IMR-90 (cell line): ENCODE measurements at regions not wholly inside any gene's neighbourhood (a gene's known extent, or its start where the extent isn't known, plus 50 kb on each side); places are given as distances from the start of the nearest gene placed in this dataset.

Experiments used
- ATAC-seq: fragments of 200-7000 bp; cut with Tn5 transposase; 2 replicates; pipeline ENCODE4 v1.9.1; 2020; ENCODE audit warnings: low read depth, mild to moderate bottlenecking, moderate library complexity
- BruUV-seq: library from RNA; stranded (reverse); fragments of 400-500 nt; replicated peaks from 2 replicates; lab custom pipeline; 2021; lab: Mats Ljungman, UMichigan
- CTCF ChIA-PET: fragments of 300-600 bp; formaldehyde crosslinking; extraction: SDS; loops from one replicate; lab custom pipeline; 2021; ENCODE audit warnings: antibody characterized with exemption; lab: Yijun Ruan, JAX
- POLR2A ChIA-PET: fragments of 300-600 bp; sonication (Branson Sonifier 250); formaldehyde crosslinking; loops from one replicate; lab custom pipeline; 2022; ENCODE audit warnings: antibody characterized with exemption; ENCODE audit not compliant: unreplicated experiment; lab: Charles Lee
- DNase-seq: peaks from one replicate; pipeline ENCODE4 v3.0.0; 2013
- H2AFZ ChIP-seq: replicated peaks from 2 replicates; pipeline ENCODE3; 2013; ENCODE audit warnings: low read length, mild to moderate bottlenecking; ENCODE audit not compliant: poor library complexity
- H2AK5ac ChIP-seq: 2 replicates; pipeline ENCODE4 v1.6.1; 2013; ENCODE audit warnings: low read depth, low read length, inconsistent platforms
- H2AK9ac ChIP-seq: replicated peaks from 2 replicates; pipeline ENCODE3; 2013; ENCODE audit warnings: mild to moderate bottlenecking, low read depth, low read length, moderate library complexity; ENCODE audit not compliant: poor library complexity
- H2BK120ac ChIP-seq: 2 replicates; pipeline ENCODE4 v1.6.1; 2013; ENCODE audit warnings: low read depth, low read length, inconsistent platforms
- H2BK15ac ChIP-seq: 3 replicates; pipeline ENCODE4 v1.6.1; 2013; ENCODE audit warnings: low read depth, low read length, inconsistent platforms
- H2BK20ac ChIP-seq: 2 replicates; pipeline ENCODE4 v1.6.1; 2013; ENCODE audit warnings: low read depth, mild to moderate bottlenecking, inconsistent platforms, low read length, moderate library complexity
- H2BK5ac ChIP-seq: 2 replicates; pipeline ENCODE4 v1.6.1; 2013; ENCODE audit warnings: mild to moderate bottlenecking, low read depth, low read length, inconsistent platforms; ENCODE audit not compliant: poor library complexity, severe bottlenecking
- H3K14ac ChIP-seq: replicated peaks from 2 replicates; pipeline ENCODE4 v1.6.1; 2013; ENCODE audit warnings: low read depth, low read length, inconsistent platforms
- H3K18ac ChIP-seq: 2 replicates; pipeline ENCODE4 v1.6.1; 2013; ENCODE audit warnings: low read depth, low read length, control low read depth
- H3K23ac ChIP-seq: 2 replicates; pipeline ENCODE4 v1.6.1; 2013; ENCODE audit warnings: low read depth, low read length, inconsistent platforms
- H3K27ac ChIP-seq: 2 replicates; pipeline ENCODE4 v1.5.1; 2013; ENCODE audit warnings: mild to moderate bottlenecking, control low read depth, low read length; ENCODE audit not compliant: insufficient read depth
- H3K27me3 ChIP-seq: 2 replicates; pipeline ENCODE4 v1.6.1; 2013; ENCODE audit warnings: low read length; ENCODE audit not compliant: control insufficient read depth, insufficient read depth
- H3K36me3 ChIP-seq: 2 replicates; pipeline ENCODE4 v1.6.1; 2013; ENCODE audit warnings: low read length, mixed read lengths; ENCODE audit not compliant: control insufficient read depth, insufficient read depth
- H3K4ac ChIP-seq: 2 replicates; pipeline ENCODE4 v1.6.1; 2013; ENCODE audit warnings: low read depth, low read length, inconsistent platforms
- H3K4me1 ChIP-seq: 2 replicates; pipeline ENCODE4 v1.6.1; 2013; ENCODE audit warnings: low read length, mixed read lengths; ENCODE audit not compliant: control insufficient read depth, insufficient read depth
- H3K4me2 ChIP-seq: 2 replicates; pipeline ENCODE4 v1.6.1; 2013; ENCODE audit warnings: low read depth, mild to moderate bottlenecking, control low read depth, low read length, moderate library complexity
- H3K4me3 ChIP-seq: 2 replicates; pipeline ENCODE4 v1.5.1; 2013; ENCODE audit warnings: low read depth, mild to moderate bottlenecking, control low read depth, low read length, moderate library complexity; ENCODE audit not compliant: insufficient read depth
- H3K56ac ChIP-seq: 2 replicates; pipeline ENCODE4 v1.6.1; 2013; ENCODE audit warnings: low read length, inconsistent platforms; ENCODE audit not compliant: insufficient read depth; ENCODE audit errors: extremely low read depth
- H3K79me1 ChIP-seq, 2 experiments: 2 replicates each; pipeline ENCODE4 v1.6.1; 2013; ENCODE audit warnings: low read length in 2 of 2, inconsistent platforms in 1 of 2, low read depth in 1 of 2
- H3K9ac ChIP-seq: 2 replicates; pipeline ENCODE4 v1.6.1; 2013; ENCODE audit warnings: low read depth, low read length, control low read depth
- H3K9me1 ChIP-seq: 2 replicates; pipeline ENCODE4 v1.6.1; 2013; ENCODE audit warnings: low read length, inconsistent platforms; ENCODE audit not compliant: insufficient read depth
- H3K9me3 ChIP-seq: 2 replicates; pipeline ENCODE4 v1.6.1; 2013; ENCODE audit warnings: low read length; ENCODE audit not compliant: control insufficient read depth, insufficient read depth
- H4K20me1 ChIP-seq: 2 replicates; pipeline ENCODE4 v1.6.1; 2013; ENCODE audit warnings: low read length, inconsistent platforms; ENCODE audit not compliant: insufficient read depth
- H4K5ac ChIP-seq: 2 replicates; pipeline ENCODE4 v1.6.1; 2013; ENCODE audit warnings: mild to moderate bottlenecking, low read depth, low read length, control low read depth
- H4K8ac ChIP-seq, 2 experiments: 2 replicates each; pipeline ENCODE4 v1.6.1; 2013; ENCODE audit warnings: low read depth in 2 of 2, low read length in 2 of 2, control low read depth in 1 of 2, inconsistent platforms in 1 of 2
- H4K91ac ChIP-seq: 2 replicates; pipeline ENCODE4 v1.6.1; 2013; ENCODE audit warnings: low read depth, low read length, inconsistent platforms; ENCODE audit not compliant: insufficient read depth
- CTCF ChIP-seq: conservative IDR thresholded peaks from 2 replicates; pipeline ENCODE4 v1.5.1; 2012; ENCODE audit warnings: mild to moderate bottlenecking, low read depth, low read length, improper control_type of control experiment
- RAD21 ChIP-seq: IDR thresholded peaks from 2 replicates; pipeline ENCODE4 v1.6.1; 2012; ENCODE audit warnings: low read length, improper control_type of control experiment
- SMC3 ChIP-seq: fragments of 150-350 bp; IDR thresholded peaks from 2 replicates; pipeline ENCODE4 v1.6.1; 2016; ENCODE audit warnings: low read depth, mild to moderate bottlenecking, antibody characterized with exemption, low read length, moderate library complexity
- USF2 ChIP-seq: fragments of 150-350 bp; IDR thresholded peaks from 2 replicates; pipeline ENCODE4 v1.6.1; 2017; ENCODE audit warnings: mild to moderate bottlenecking, antibody characterized with exemption, low read length, low read depth
- WGBS, 2 experiments: methylation state at CpG; one replicate each; pipeline versions ENCODE4 v1.1.5 to v1.1.7; 2013; ENCODE audit warnings: missing lambda C conversion rate in 2 of 2; ENCODE audit not compliant: insufficient read length in 1 of 2; ENCODE audit errors: extremely low coverage in 2 of 2; 5-methylcytosine and 5-hydroxymethylcytosine counted together
- dilution Hi-C: fragments of 300-500 bp; cut with HindIII; formaldehyde crosslinking; loops from one replicate; pipeline ENCODE4 v1.14.3; 2018; ENCODE audit warnings: low sequenced_read_pairs; ENCODE audit not compliant: unreplicated experiment
- in situ Hi-C: fragments of 300-500 bp; cut with MboI; formaldehyde crosslinking; loops from 3 replicates; pipeline ENCODE4 v1.14.3; 2019; ENCODE audit warnings: low sequenced_read_pairs, inconsistent platforms, mixed read lengths
- intact Hi-C: fragments of 100-400 bp; cut with micrococcal nuclease; formaldehyde crosslinking; loops from 2 replicates; pipeline ENCODE4 v1.10.0; 2022

- no peaks in the 10 kb centered on the region for H3K9me1 ChIP-seq
- no peak overlapping the region for H3K4me3 ChIP-seq
- H3K27ac ChIP-seq: no peak overlapping the region
- WGBS, 2 experiments: no CpG with 5 or more reads among the region's 4 CpGs
- H4K91ac ChIP-seq: no peak overlapping the region
- POLR2A ChIA-PET: no interaction called here
- no peak overlapping the region for H3K23ac ChIP-seq
- H4K8ac ChIP-seq: no peak overlapping the region
- in situ Hi-C loops: no loop called here
- TF ChIP-seq CTCF (no peak), RAD21 (no peak), USF2 (no peak), SMC3 (no peak)
- H3K27me3 ChIP-seq: no peaks in the 10 kb centered on the region
- no peak overlapping the region for H3K9ac ChIP-seq
- CTCF ChIA-PET: no interaction called here
- H4K5ac ChIP-seq: no peak overlapping the region
- H3K79me1 ChIP-seq: no peaks in the 10 kb centered on the region
- DNase-seq (no peak), ATAC-seq (no peak)
- H3K4me2 ChIP-seq: no peak overlapping the region
- H3K56ac ChIP-seq: no peak overlapping the region
- H3K14ac ChIP-seq: no peak overlapping the region
- H2BK20ac ChIP-seq: no peak overlapping the region
- BruUV-seq: no TSS peak
- H2AFZ ChIP-seq: no peak overlapping the region
- H3K18ac ChIP-seq: no peak overlapping the region
- H3K9me3 ChIP-seq: no peaks in the 10 kb centered on the region
- no peaks in the 10 kb centered on the region for H4K20me1 ChIP-seq
- H2BK5ac ChIP-seq: no peak overlapping the region
- no peak overlapping the region for H2BK15ac ChIP-seq
- no peak overlapping the region for H3K4ac ChIP-seq
- intact Hi-C loops: no loop called here
- dilution Hi-C loops: no loop called here
- H3K36me3 ChIP-seq: no peaks in the 10 kb centered on the region
- H2AK9ac ChIP-seq: no peak overlapping the region
- no peak overlapping the region for H2AK5ac ChIP-seq
- no peaks in the 10 kb centered on the region for H3K4me1 ChIP-seq
- no peak overlapping the region for H2BK120ac ChIP-seq
These were observed 603.8 kb upstream of the PCDH7 start for GRCh38 chr4:30116401-30116800.
